Activated CD4-positive, alpha-beta T cell treated with anti-CD3 and anti-CD28 coated beads, Interleukin-2, amount 10 ng/mL, durations not matched to agents 7 days and 5 days (primary cell): ENCODE measurements at regions not wholly inside any gene's neighbourhood (a gene's known extent, or its start where the extent isn't known, plus 50 kb on each side); places are given as distances from the start of the nearest gene placed in this dataset.
"Not testable (repeated sequence)": the region's sequence is repeated elsewhere in the genome, so short reads cannot be mapped to it uniquely, and the experiment has no call there.

ENCODE experiments used
- CTCF ChIA-PET: fragments of 350-600 bp; sonication (Branson Sonifier 250); formaldehyde crosslinking; loops from one replicate; lab custom pipeline; 2021; ENCODE audit warnings: antibody characterized with exemption; lab: Charles Lee
- POLR2A ChIA-PET: fragments of 350-600 bp; sonication (Branson Sonifier 250); formaldehyde crosslinking; loops from one replicate; lab custom pipeline; 2021; ENCODE audit warnings: antibody characterized with exemption; lab: Charles Lee
- DNase-seq: peaks from one replicate; pipeline ENCODE4 v3.0.0-alpha.2; 2020
- H3K27ac Mint-ChIP-seq: one replicate; pipeline ENCODE4 v1.8.0; 2021; ENCODE audit warnings: mild to moderate bottlenecking, moderate library complexity, mixed read lengths
- H3K27me3 Mint-ChIP-seq: one replicate; pipeline ENCODE4 v1.8.0; 2021; ENCODE audit warnings: mixed read lengths
- H3K36me3 Mint-ChIP-seq: one replicate; pipeline ENCODE4 v1.8.0; 2021; ENCODE audit warnings: low read depth, mixed read lengths
- H3K4me1 Mint-ChIP-seq: one replicate; pipeline ENCODE4 v1.8.0; 2021; ENCODE audit warnings: mixed read lengths
- H3K4me3 Mint-ChIP-seq: one replicate; pipeline ENCODE4 v1.8.0; 2021; ENCODE audit warnings: mild to moderate bottlenecking, moderate library complexity, mixed read lengths
- H3K9me3 Mint-ChIP-seq: one replicate; pipeline ENCODE4 v1.8.0; 2021; ENCODE audit warnings: mixed read lengths

- no peak for DNase-seq
- Mint-ChIP-seq H3K4me3 (no peak overlapping the region), H3K27ac (no peak overlapping the region), H3K27me3 (no peaks in the 10 kb centered on the region), H3K4me1 (no peaks in the 10 kb centered on the region), H3K36me3 (no peaks in the 10 kb centered on the region), H3K9me3 (no peaks in the 10 kb centered on the region)
- CTCF ChIA-PET = no interaction called here
- POLR2A ChIA-PET = no interaction called here
Observed at GRCh38 chr16:17984810-17985209, 351.7 kb downstream of the NPIPA8 start.

- H3K27ac Mint-ChIP-seq = no peak overlapping the region
- CTCF ChIA-PET = interaction anchor here (0.7 kb wide), 1 partner anchor 35 kb away, joined by 4 read pairs; no protein-coding TSS in a partner anchor
- no peak overlapping the region for H3K4me3 Mint-ChIP-seq
- H3K27me3 Mint-ChIP-seq = no peaks in the 10 kb centered on the region
- no peaks in the 10 kb centered on the region for H3K9me3 Mint-ChIP-seq
- no peaks in the 10 kb centered on the region for H3K4me1 Mint-ChIP-seq
- POLR2A ChIA-PET = no interaction called here
- DNase-seq = no peak
- H3K36me3 Mint-ChIP-seq = no peaks in the 10 kb centered on the region
Observed at GRCh38 chr16:17983847-17984639, 352.5 kb downstream of the NPIPA8 start.

GRCh38 chr16:17983114-17983513 lies 353.4 kb downstream of the NPIPA8 start:
- POLR2A ChIA-PET = no interaction called here
- CTCF ChIA-PET = interaction anchor here (0.6 kb wide), 1 partner anchor 33 kb away, joined by 3 read pairs; no protein-coding TSS in a partner anchor
- Mint-ChIP-seq H3K4me1 (no peaks in the 10 kb centered on the region), H3K4me3 (no peak overlapping the region), H3K36me3 (no peaks in the 10 kb centered on the region), H3K27ac (no peak overlapping the region), H3K9me3 (no peaks in the 10 kb centered on the region), H3K27me3 (no peaks in the 10 kb centered on the region)
- no peak for DNase-seq

- no peaks in the 10 kb centered on the region for H3K27me3 Mint-ChIP-seq
- H3K4me1 Mint-ChIP-seq = no peaks in the 10 kb centered on the region
- H3K27ac Mint-ChIP-seq = no peak overlapping the region
- no peaks in the 10 kb centered on the region for H3K9me3 Mint-ChIP-seq
- DNase-seq = no peak
- H3K4me3 Mint-ChIP-seq = no peak overlapping the region
- ChIA-PET POLR2A (no interaction called here), CTCF (no interaction called here)
- no peaks in the 10 kb centered on the region for H3K36me3 Mint-ChIP-seq
Observed at GRCh38 chr16:17977260-17977659, 359.3 kb downstream of the NPIPA8 start.

- ChIA-PET CTCF (no interaction called here), POLR2A (no interaction called here)
- DNase-seq = no peak
- no peak overlapping the region for H3K27ac Mint-ChIP-seq
- no peaks in the 10 kb centered on the region for H3K4me1 Mint-ChIP-seq
- no peak overlapping the region for H3K4me3 Mint-ChIP-seq
- no peaks in the 10 kb centered on the region for H3K9me3 Mint-ChIP-seq
- no peaks in the 10 kb centered on the region for H3K36me3 Mint-ChIP-seq
- H3K27me3 Mint-ChIP-seq = peaks cover 2% of the 10 kb centered on the region
Observed at GRCh38 chr16:17972460-17972943, 364.0 kb downstream of the NPIPA8 start.

DNA sequence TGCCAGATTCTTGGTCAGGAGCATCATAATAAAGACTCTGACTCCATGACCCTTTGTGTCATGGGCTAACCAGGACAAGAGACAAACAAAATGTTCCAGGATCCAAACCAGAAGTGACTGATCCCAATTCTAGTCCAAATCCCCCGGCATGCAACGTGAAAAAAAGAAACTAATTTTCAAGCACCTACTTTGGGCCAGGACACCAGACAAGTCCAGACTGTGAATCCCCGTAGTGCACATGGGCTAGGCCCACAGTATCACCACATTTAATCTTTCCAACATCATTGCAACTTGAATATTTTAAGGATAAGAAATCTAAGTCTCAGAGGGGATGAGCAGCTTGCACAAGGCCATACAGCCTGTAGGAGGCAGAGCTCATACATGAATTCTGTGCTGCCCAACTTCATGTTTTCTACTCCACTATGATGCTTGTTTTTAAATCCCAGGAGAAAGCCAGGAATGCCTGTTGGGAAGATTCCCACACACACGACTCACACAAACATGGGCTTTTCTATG lies 365.7 kb downstream of the NPIPA8 start:
- Mint-ChIP-seq H3K4me3 (no peak overlapping the region), H3K27me3 (peaks cover 2% of the 10 kb centered on the region), H3K4me1 (no peaks in the 10 kb centered on the region), H3K9me3 (no peaks in the 10 kb centered on the region), H3K27ac (no peak overlapping the region), H3K36me3 (no peaks in the 10 kb centered on the region)
- DNase-seq = no peak
- ChIA-PET POLR2A (no interaction called here), CTCF (no interaction called here)

DNA sequence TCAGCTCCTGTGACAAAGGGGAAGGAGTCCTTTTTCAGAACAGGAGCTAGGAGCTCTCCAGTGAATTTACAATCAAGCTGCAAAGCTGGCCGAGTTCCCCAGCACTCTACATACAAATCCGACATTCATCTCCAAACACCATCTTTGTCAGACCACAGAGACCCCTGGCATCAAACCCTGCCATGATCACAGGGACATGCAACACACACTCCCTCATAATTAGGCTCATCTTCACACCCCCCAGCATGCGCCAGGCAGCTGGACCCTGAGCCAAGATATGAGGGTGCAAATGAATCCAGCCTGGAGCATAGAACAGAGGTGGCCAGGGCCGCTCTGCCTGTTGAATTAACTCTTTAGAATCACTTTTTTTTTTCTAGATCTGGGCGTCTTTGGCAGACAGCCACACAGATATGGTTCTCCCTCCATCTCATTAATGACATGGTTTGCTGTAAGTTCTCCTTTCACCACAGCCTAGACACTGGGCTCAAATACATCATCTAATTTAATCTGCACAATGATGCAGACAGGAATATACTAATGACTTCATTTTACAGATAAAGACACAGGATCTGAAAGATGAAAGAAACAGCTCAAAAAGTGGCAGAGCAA lies 366.3 kb downstream of the NPIPA8 start:
- ChIA-PET POLR2A (interaction anchor here (0.6 kb wide), 1 partner anchor 658 kb away, joined by 4 read pairs; no protein-coding TSS in a partner anchor), CTCF (no interaction called here)
- H3K4me3 Mint-ChIP-seq = no peak overlapping the region
- peaks cover 2% of the 10 kb centered on the region for H3K27me3 Mint-ChIP-seq
- no peaks in the 10 kb centered on the region for H3K4me1 Mint-ChIP-seq
- no peak overlapping the region for H3K27ac Mint-ChIP-seq
- H3K9me3 Mint-ChIP-seq = no peaks in the 10 kb centered on the region
- no peak for DNase-seq
- no peaks in the 10 kb centered on the region for H3K36me3 Mint-ChIP-seq

DNA sequence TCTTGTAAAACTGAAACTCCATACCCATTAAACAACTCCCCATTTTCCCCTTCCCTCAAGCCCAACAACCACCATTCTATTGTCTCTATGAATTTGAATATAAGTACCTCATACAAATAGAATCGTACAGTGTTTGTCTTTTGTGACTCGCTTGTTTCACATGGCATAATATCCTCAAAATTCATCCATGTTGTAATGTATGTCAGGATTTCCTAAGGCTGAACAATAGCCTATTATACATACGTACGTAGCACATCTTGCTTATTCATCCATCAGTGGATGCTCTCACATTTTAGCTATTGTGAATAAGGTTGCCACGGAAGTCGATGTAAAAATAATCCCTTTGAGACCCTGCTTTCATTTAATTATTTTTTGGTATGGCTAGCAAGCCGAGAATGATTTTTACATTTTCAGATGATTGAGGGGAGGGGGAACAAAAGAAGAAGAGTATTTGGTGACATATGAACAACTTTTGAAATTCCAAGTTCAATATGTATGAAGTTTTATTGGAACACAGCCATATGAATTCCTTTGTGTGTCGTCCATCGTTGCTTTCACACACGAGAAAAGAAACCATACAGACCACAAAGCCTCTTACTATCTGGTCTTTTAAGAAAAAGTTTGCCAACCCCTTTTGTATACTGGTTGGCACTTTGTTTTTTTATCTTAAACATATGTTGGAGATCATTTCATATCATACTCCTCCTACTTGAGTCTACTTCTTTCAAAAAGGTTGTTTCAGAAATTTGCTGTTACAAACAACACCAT lies 371.2 kb downstream of the NPIPA8 start:
- Mint-ChIP-seq H3K9me3 (no peaks in the 10 kb centered on the region), H3K4me3 (no peak overlapping the region), H3K4me1 (no peaks in the 10 kb centered on the region), H3K36me3 (no peaks in the 10 kb centered on the region), H3K27me3 (peaks cover 2% of the 10 kb centered on the region), H3K27ac (no peak overlapping the region)
- POLR2A ChIA-PET = no interaction called here
- CTCF ChIA-PET = no interaction called here
- no peak for DNase-seq

DNA sequence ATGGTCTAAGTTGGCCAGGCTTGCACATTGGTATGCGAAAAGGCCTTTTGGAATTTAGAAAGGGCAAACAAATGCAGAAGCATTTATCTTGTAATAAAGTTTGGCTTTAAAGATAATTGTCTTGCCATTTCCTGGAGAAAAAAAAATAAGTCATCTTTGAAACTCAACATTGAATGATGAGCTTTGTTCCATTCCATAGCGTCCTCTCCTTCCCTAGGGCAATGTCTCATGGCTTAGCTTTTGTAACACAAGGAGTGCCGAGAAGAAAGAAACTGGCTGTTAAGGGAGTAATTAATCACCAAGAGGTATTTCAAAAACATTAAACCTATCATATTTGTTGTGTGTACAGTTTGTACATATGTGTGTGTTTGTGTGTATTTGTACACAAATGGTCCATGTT lies 372.3 kb downstream of the NPIPA8 start:
- Mint-ChIP-seq H3K36me3 (no peaks in the 10 kb centered on the region), H3K4me3 (no peak overlapping the region), H3K9me3 (no peaks in the 10 kb centered on the region), H3K27ac (no peak overlapping the region), H3K27me3 (peaks cover 2% of the 10 kb centered on the region), H3K4me1 (no peaks in the 10 kb centered on the region)
- POLR2A ChIA-PET = no interaction called here
- CTCF ChIA-PET = no interaction called here
- DNase-seq = no peak

DNA sequence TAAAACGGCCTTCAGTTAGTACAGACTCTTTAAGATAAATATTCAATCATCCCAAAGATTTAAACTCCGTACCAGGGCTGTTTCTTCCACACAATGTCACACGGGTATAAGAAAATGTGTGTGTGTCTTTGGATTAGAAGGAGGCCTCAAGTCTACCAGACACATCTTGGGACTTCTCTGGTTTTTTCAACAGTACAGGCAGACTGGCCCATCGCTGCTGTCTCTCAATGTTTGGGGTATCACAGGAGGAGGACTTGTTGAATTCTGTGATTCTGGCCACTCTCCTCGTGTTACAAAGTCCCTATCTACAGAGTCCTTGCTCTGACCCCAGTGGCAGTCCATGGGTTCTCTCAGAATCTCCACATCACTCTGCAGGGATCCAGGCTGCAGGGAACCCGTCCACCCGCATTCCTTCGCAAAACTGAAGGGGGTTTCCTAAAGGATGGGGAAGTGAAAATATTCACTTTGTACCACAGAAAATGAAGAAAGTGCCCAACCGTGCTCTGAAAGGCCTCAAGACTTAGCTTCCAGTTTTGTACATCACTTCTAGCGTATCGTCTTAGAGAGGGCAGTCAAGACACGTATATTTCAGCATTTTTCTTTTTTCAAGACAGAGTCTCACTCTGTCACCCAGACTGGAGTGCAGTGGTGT lies 373.2 kb downstream of the NPIPA8 start:
- ChIA-PET CTCF (no interaction called here), POLR2A (no interaction called here)
- Mint-ChIP-seq H3K4me1 (no peaks in the 10 kb centered on the region), H3K27ac (no peak overlapping the region), H3K36me3 (no peaks in the 10 kb centered on the region), H3K4me3 (no peak overlapping the region), H3K9me3 (no peaks in the 10 kb centered on the region), H3K27me3 (peaks cover 2% of the 10 kb centered on the region)
- no peak for DNase-seq

GRCh38 chr16:17962726-17963125 lies 373.8 kb downstream of the NPIPA8 start:
- DNase-seq = no peak
- H3K27ac Mint-ChIP-seq = no peak overlapping the region
- no peak overlapping the region for H3K4me3 Mint-ChIP-seq
- no peaks in the 10 kb centered on the region for H3K36me3 Mint-ChIP-seq
- H3K27me3 Mint-ChIP-seq = no peaks in the 10 kb centered on the region
- no peaks in the 10 kb centered on the region for H3K4me1 Mint-ChIP-seq
- ChIA-PET POLR2A (no interaction called here), CTCF (interaction anchor here (0.7 kb wide), 1 partner anchor 10 kb away, joined by 3 read pairs; no protein-coding TSS in a partner anchor)
- H3K9me3 Mint-ChIP-seq = no peaks in the 10 kb centered on the region

GRCh38 chr16:17961822-17962221 lies 374.7 kb downstream of the NPIPA8 start:
- H3K9me3 Mint-ChIP-seq, H3K4me1 Mint-ChIP-seq, H3K27ac Mint-ChIP-seq, CTCF ChIA-PET, DNase-seq, H3K36me3 Mint-ChIP-seq, H3K27me3 Mint-ChIP-seq, POLR2A ChIA-PET, H3K4me3 Mint-ChIP-seq: not testable (repeated sequence)
